ENCODE measurements at regions not wholly inside any gene's neighbourhood (a gene's known extent, or its start where the extent isn't known, plus 50 kb on each side); places are given as distances from the start of the nearest gene placed in this dataset.

- TF ChIP-seq CTCF (optimal IDR thresholded peaks at IDR 0.05 in 1 of 3, IDR thresholded peaks at IDR 0.05 in 1 of 3, conservative IDR thresholded peaks at IDR 0.05 in 1 of 3; ENCODE audit: extremely low read depth in 1 of 3, insufficient read depth in 2 of 3, low read length in 3 of 3) (no peak), EZH2 (IDR thresholded peaks at IDR 0.05; ENCODE audit: low read length) (no peak)
Measured at GRCh38 chr1:47709872-47710231, 272.0 kb downstream of the FOXD2 start.
